A673 (cell line): ENCODE measurements at regions not wholly inside any gene's neighbourhood (a gene's known extent, or its start where the extent isn't known, plus 50 kb on each side); places are given as distances from the start of the nearest gene placed in this dataset.

ENCODE experiments used
- BruUV-seq: library from RNA; stranded (reverse); fragments of 400-500 nt; replicated peaks from 2 replicates; lab custom pipeline; 2021; lab: Mats Ljungman, UMichigan
- CTCF ChIA-PET: fragments of 300-600 bp; sonication (Branson Sonifier 250); formaldehyde crosslinking; loops from one replicate; lab custom pipeline; 2022; ENCODE audit warnings: antibody characterized with exemption; lab: Charles Lee
- POLR2A ChIA-PET: fragments of 300-600 bp; sonication (Branson Sonifier 250); formaldehyde crosslinking; loops from one replicate; lab custom pipeline; 2022; ENCODE audit warnings: antibody characterized with exemption; ENCODE audit not compliant: low non-redundant PET; lab: Charles Lee
- DNase-seq: peaks from one replicate; pipeline ENCODE4 v3.0.0-alpha.2; 2015; ENCODE audit warnings: low spot score
- H3K27ac ChIP-seq: fragments of 200-600 bp; sonication (generic); 2 replicates; pipeline ENCODE4 v1.5.1; 2016; ENCODE audit warnings: mixed run types, low read depth, mild to moderate bottlenecking, mixed read lengths, antibody characterized with exemption, low read length; ENCODE audit not compliant: poor library complexity, severe bottlenecking
- H3K27me3 ChIP-seq: fragments of 200-600 bp; sonication (generic); replicated peaks from 2 replicates; pipeline ENCODE4 v1.6.1; 2017; ENCODE audit warnings: mixed run types, low read depth, mild to moderate bottlenecking, mixed read lengths, antibody characterized with exemption, low read length; ENCODE audit not compliant: insufficient read depth, poor library complexity
- H3K36me3 ChIP-seq: fragments of 200-600 bp; sonication (generic); 2 replicates; pipeline ENCODE4 v1.6.1; 2016; ENCODE audit warnings: mixed run types, mild to moderate bottlenecking, mixed read lengths, antibody characterized with exemption, low read length; ENCODE audit not compliant: insufficient read depth, poor library complexity, severe bottlenecking
- H3K4me1 ChIP-seq: fragments of 200-600 bp; sonication (generic); 2 replicates; pipeline ENCODE4 v1.6.1; 2017; ENCODE audit warnings: mixed run types, mild to moderate bottlenecking, mixed read lengths, antibody characterized with exemption, low read length; ENCODE audit not compliant: insufficient read depth, poor library complexity, severe bottlenecking
- H3K4me3 ChIP-seq: fragments of 200-600 bp; sonication (generic); 2 replicates; pipeline ENCODE4 v1.5.1; 2016; ENCODE audit warnings: low read depth, mixed run types, mild to moderate bottlenecking, mixed read lengths, low read length; ENCODE audit not compliant: poor library complexity, severe bottlenecking
- H3K9me3 ChIP-seq: fragments of 200-600 bp; sonication (generic); 2 replicates; pipeline ENCODE4 v1.6.1; 2016; ENCODE audit warnings: mixed run types, low read depth, mild to moderate bottlenecking, mixed read lengths, antibody characterized with exemption, low read length; ENCODE audit not compliant: poor library complexity, severe bottlenecking
- CTCF ChIP-seq: fragments of 300-800, 200-600 bp; sonication (generic); conservative IDR thresholded peaks from 2 replicates; pipeline ENCODE4 v1.5.1; 2017; ENCODE audit warnings: low read depth, mild to moderate bottlenecking, antibody characterized with exemption, low read length, moderate library complexity, mixed read lengths
- EZH2 ChIP-seq: fragments of 200-600 bp; sonication (generic); IDR thresholded peaks from 2 replicates; pipeline ENCODE4 v1.6.1; 2017; ENCODE audit warnings: borderline replicate concordance, low read depth, mild to moderate bottlenecking, mixed read lengths, antibody characterized with exemption, low read length; ENCODE audit not compliant: poor library complexity, severe bottlenecking
- intact Hi-C: fragments of 100-400 bp; cut with micrococcal nuclease; formaldehyde crosslinking; loops from one replicate; pipeline ENCODE4 v1.10.0; 2022; ENCODE audit not compliant: unreplicated experiment

DNA sequence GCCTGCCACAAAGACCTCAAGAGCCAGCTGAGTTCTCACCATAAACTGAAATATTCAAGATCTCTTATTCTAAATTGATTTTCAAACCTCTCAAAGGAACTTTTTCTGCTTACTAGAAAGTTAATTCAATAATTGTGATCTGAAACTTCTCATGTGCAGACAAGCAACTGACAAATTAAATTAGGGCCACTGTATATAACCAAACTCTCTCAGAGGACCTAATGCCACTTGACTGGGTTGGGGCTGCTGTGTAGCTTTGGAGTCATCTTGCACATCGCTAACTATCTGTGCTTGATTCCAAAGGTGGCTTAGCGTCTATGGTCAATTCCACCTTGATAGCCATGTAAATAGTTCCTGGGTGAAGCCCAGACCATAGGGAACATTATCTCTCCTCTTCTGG is 345.2 kb downstream of the GPR37 start:
- ChIA-PET CTCF (no interaction called here), POLR2A (no interaction called here)
- TF ChIP-seq EZH2 (no peak), CTCF (no peak)
- no peak for DNase-seq
- Histone ChIP-seq H3K27ac (no peak overlapping the region), H3K4me1 (no peaks in the 10 kb centered on the region), H3K4me3 (no peak overlapping the region), H3K27me3 (no peaks in the 10 kb centered on the region), H3K36me3 (no peaks in the 10 kb centered on the region), H3K9me3 (no peaks in the 10 kb centered on the region)
- BruUV-seq = no TSS peak
- intact Hi-C loops = no loop called here

DNA sequence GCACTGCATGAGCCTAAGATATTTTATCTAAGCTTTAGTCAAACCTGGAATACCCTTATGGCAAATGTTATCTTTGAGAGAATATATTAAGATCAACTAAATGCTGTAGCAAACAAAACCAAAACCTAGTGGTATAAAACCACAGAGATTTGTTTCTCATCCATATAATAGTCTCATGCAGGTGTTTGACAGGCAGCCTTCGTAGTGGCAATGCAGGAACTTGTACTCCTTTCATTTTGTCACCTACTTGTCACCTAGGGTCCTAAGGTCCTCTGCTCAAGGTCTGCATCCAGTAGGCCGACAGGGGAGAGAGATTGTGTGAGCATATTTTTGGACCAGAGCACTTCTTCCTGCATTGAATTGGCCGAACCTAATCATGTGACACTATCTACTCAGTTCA is 352.6 kb downstream of the GPR37 start:
- DNase-seq = no peak
- intact Hi-C loops = no loop called here
- H3K36me3 ChIP-seq = no peaks in the 10 kb centered on the region
- H3K9me3 ChIP-seq = no peaks in the 10 kb centered on the region
- no TSS peak for BruUV-seq
- POLR2A ChIA-PET = no interaction called here
- H3K4me3 ChIP-seq = no peak overlapping the region
- H3K27me3 ChIP-seq = no peaks in the 10 kb centered on the region
- H3K27ac ChIP-seq = no peak overlapping the region
- CTCF ChIA-PET = no interaction called here
- no peaks in the 10 kb centered on the region for H3K4me1 ChIP-seq
- TF ChIP-seq CTCF = no peak
- no peak for TF ChIP-seq EZH2

- Histone ChIP-seq H3K9me3 (no peaks in the 10 kb centered on the region), H3K36me3 (no peaks in the 10 kb centered on the region), H3K27ac (no peak overlapping the region), H3K4me1 (no peaks in the 10 kb centered on the region), H3K4me3 (no peak overlapping the region), H3K27me3 (no peaks in the 10 kb centered on the region)
- BruUV-seq = no TSS peak
- intact Hi-C loops = no loop called here
- ChIA-PET POLR2A (no interaction called here), CTCF (no interaction called here)
- DNase-seq = no peak
- TF ChIP-seq CTCF = no peak
- TF ChIP-seq EZH2 = no peak
These were observed 353.1 kb downstream of the GPR37 start for GRCh38 chr7:124412531-124412930.
